WTC11 (cell line): ENCODE measurements at regions not wholly inside any gene's neighbourhood (a gene's known extent, or its start where the extent isn't known, plus 50 kb on each side); places are given as distances from the start of the nearest gene placed in this dataset.

Source experiments
- ATAC-seq: fragments of 200-7000 bp; cut with Tn5 transposase; 2 replicates; pipeline ENCODE4 v1.10.0; 2021; ENCODE audit warnings: mild to moderate bottlenecking, moderate library complexity
- CTCF ChIA-PET: fragments of 300-600 bp; sonication (Branson Sonifier 250); formaldehyde crosslinking; loops from one replicate; lab custom pipeline; 2021; ENCODE audit warnings: antibody characterized with exemption; lab: Charles Lee
- POLR2A ChIA-PET: fragments of 350-600 bp; sonication (Branson Sonifier 250); formaldehyde crosslinking; loops from one replicate; lab custom pipeline; 2021; ENCODE audit warnings: antibody characterized with exemption; lab: Charles Lee
- DNase-seq: peaks from one replicate; pipeline ENCODE4 v3.0.0; 2021; ENCODE audit warnings: low spot score
- H3K27ac Mint-ChIP-seq: 2 replicates; pipeline ENCODE4 v1.8.0; 2021; ENCODE audit warnings: mixed read lengths
- H3K27me3 Mint-ChIP-seq: 2 replicates; pipeline ENCODE4 v1.8.0; 2021; ENCODE audit warnings: low read depth, mild to moderate bottlenecking, moderate library complexity, mixed read lengths
- H3K36me3 Mint-ChIP-seq: 2 replicates; pipeline ENCODE4 v1.8.0; 2021; ENCODE audit warnings: mixed read lengths
- H3K4me1 Mint-ChIP-seq: 2 replicates; pipeline ENCODE4 v1.8.0; 2022; ENCODE audit warnings: mixed read lengths
- H3K4me3 Mint-ChIP-seq: 2 replicates; pipeline ENCODE4 v1.8.0; 2021; ENCODE audit warnings: mild to moderate bottlenecking, moderate library complexity, mixed read lengths
- H3K9me3 Mint-ChIP-seq: 2 replicates; pipeline ENCODE4 v1.8.0; 2021; ENCODE audit warnings: mixed read lengths
- FOXP1 ChIP-seq: sonication (generic); formaldehyde crosslinking; IDR thresholded peaks from 2 replicates; pipeline ENCODE4 v1.8.0; 2022; ENCODE audit warnings: missing genetic modification reagents, mild to moderate bottlenecking, moderate library complexity, borderline replicate concordance
- NFYB ChIP-seq: sonication (generic); formaldehyde crosslinking; conservative IDR thresholded peaks from 2 replicates; pipeline ENCODE4 v1.8.0; 2022; ENCODE audit warnings: low read depth, missing genetic modification reagents
- SP1 ChIP-seq: sonication (generic); formaldehyde crosslinking; conservative IDR thresholded peaks from 2 replicates; pipeline ENCODE4 v1.8.1; 2022; ENCODE audit warnings: missing genetic modification reagents
- TEAD1 ChIP-seq: sonication (generic); formaldehyde crosslinking; IDR thresholded peaks from 2 replicates; pipeline ENCODE4 v1.8.0; 2022; ENCODE audit warnings: mild to moderate bottlenecking, missing genetic modification reagents
- ZBTB21 ChIP-seq: sonication (generic); formaldehyde crosslinking; IDR thresholded peaks from 2 replicates; pipeline ENCODE4 v1.8.1; 2023; ENCODE audit warnings: mild to moderate bottlenecking, missing genetic modification reagents, borderline replicate concordance
- TF ChIP-seq, protein P1 (sequence below): sonication (generic); formaldehyde crosslinking; IDR thresholded peaks from 2 replicates; pipeline ENCODE4 v1.8.0; 2023; ENCODE audit warnings: missing genetic modification reagents
- TF ChIP-seq, protein P2 (sequence below): fragments of 250-450 bp; sonication (Bioruptor Pico); IDR thresholded peaks from 2 replicates; pipeline ENCODE4 v1.9.0; 2021; ENCODE audit warnings: moderate library complexity, mild to moderate bottlenecking, inconsistent platforms, borderline replicate concordance
- TF ChIP-seq, protein P3 (sequence below): sonication (generic); formaldehyde crosslinking; IDR thresholded peaks from 2 replicates; pipeline ENCODE4 v1.8.0; 2022; ENCODE audit warnings: mild to moderate bottlenecking, missing genetic modification reagents
- TF ChIP-seq, protein P4 (sequence below): sonication (generic); formaldehyde crosslinking; conservative IDR thresholded peaks from 2 replicates; pipeline ENCODE4 v1.8.1; 2023; ENCODE audit warnings: mild to moderate bottlenecking, low read depth, missing genetic modification reagents, moderate library complexity
- TF ChIP-seq, protein P5 (sequence below): sonication (generic); formaldehyde crosslinking; IDR thresholded peaks from 2 replicates; pipeline ENCODE4 v1.8.1; 2022; ENCODE audit warnings: low read depth, missing genetic modification reagents, borderline replicate concordance
- TF ChIP-seq, protein P6 (sequence below): sonication (generic); formaldehyde crosslinking; IDR thresholded peaks from 2 replicates; pipeline ENCODE4 v1.8.1; 2023; ENCODE audit warnings: mild to moderate bottlenecking, missing genetic modification reagents
- TF ChIP-seq, protein P7 (sequence below): fragments of 250-450 bp; sonication (Bioruptor Pico); IDR thresholded peaks from 2 replicates; pipeline ENCODE4 v1.9.0; 2021; ENCODE audit warnings: mild to moderate bottlenecking, borderline replicate concordance
- TF ChIP-seq, protein P8 (sequence below): fragments of 250-450 bp; sonication (Bioruptor Pico); IDR thresholded peaks from 2 replicates; pipeline ENCODE4 v1.9.0; 2021; ENCODE audit warnings: mild to moderate bottlenecking

DNA sequence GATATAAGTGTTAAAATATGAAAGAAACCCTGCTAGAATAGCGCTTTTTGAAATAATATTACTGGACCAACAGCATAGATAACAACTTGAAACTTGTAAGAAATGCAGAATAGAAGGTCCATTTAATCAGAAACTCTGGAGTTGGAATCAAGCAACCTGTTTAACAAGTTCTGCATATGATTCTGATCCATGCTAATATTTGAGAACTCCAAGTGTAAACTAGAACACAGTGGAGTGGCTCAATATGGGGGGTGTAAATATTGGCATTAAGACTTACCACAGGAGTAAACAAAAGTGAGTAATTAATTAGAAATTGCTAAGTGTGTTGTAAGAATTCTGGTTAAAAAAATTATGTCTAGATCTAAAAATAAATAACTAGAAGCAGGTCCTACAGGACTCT lies 151.2 kb downstream of the SLITRK1 start:
- Mint-ChIP-seq H3K4me1 (peaks cover 24% of the 10 kb centered on the region), H3K4me3 (no peak overlapping the region), H3K27me3 (no peaks in the 10 kb centered on the region), H3K27ac (no peak overlapping the region), H3K36me3 (no peaks in the 10 kb centered on the region), H3K9me3 (no peaks in the 10 kb centered on the region)
- ATAC-seq (no peak), DNase-seq (no peak)
- TF ChIP-seq, protein P1, sequence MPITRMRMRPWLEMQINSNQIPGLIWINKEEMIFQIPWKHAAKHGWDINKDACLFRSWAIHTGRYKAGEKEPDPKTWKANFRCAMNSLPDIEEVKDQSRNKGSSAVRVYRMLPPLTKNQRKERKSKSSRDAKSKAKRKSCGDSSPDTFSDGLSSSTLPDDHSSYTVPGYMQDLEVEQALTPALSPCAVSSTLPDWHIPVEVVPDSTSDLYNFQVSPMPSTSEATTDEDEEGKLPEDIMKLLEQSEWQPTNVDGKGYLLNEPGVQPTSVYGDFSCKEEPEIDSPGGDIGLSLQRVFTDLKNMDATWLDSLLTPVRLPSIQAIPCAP (CRISPR knock-in tag): no peak
- no peak for TF ChIP-seq NFYB
- TF ChIP-seq, protein P2, sequence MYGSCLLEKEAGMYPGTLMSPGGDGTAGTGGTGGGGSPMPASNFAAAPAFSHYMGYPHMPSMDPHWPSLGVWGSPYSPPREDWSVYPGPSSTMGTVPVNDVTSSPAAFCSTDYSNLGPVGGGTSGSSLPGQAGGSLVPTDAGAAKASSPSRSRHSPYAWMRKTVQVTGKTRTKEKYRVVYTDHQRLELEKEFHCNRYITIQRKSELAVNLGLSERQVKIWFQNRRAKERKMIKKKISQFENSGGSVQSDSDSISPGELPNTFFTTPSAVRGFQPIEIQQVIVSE: no peak
- no peak for TF ChIP-seq FOXP1
- no peak for TF ChIP-seq TEAD1 (CRISPR knock-in tag)
- TF ChIP-seq, protein P3, sequence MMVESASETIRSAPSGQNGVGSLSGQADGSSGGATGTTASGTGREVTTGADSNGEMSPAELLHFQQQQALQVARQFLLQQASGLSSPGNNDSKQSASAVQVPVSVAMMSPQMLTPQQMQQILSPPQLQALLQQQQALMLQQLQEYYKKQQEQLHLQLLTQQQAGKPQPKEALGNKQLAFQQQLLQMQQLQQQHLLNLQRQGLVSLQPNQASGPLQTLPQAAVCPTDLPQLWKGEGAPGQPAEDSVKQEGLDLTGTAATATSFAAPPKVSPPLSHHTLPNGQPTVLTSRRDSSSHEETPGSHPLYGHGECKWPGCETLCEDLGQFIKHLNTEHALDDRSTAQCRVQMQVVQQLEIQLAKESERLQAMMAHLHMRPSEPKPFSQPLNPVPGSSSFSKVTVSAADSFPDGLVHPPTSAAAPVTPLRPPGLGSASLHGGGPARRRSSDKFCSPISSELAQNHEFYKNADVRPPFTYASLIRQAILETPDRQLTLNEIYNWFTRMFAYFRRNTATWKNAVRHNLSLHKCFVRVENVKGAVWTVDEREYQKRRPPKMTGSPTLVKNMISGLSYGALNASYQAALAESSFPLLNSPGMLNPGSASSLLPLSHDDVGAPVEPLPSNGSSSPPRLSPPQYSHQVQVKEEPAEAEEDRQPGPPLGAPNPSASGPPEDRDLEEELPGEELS (CRISPR knock-in tag): no peak
- TF ChIP-seq, protein P4, sequence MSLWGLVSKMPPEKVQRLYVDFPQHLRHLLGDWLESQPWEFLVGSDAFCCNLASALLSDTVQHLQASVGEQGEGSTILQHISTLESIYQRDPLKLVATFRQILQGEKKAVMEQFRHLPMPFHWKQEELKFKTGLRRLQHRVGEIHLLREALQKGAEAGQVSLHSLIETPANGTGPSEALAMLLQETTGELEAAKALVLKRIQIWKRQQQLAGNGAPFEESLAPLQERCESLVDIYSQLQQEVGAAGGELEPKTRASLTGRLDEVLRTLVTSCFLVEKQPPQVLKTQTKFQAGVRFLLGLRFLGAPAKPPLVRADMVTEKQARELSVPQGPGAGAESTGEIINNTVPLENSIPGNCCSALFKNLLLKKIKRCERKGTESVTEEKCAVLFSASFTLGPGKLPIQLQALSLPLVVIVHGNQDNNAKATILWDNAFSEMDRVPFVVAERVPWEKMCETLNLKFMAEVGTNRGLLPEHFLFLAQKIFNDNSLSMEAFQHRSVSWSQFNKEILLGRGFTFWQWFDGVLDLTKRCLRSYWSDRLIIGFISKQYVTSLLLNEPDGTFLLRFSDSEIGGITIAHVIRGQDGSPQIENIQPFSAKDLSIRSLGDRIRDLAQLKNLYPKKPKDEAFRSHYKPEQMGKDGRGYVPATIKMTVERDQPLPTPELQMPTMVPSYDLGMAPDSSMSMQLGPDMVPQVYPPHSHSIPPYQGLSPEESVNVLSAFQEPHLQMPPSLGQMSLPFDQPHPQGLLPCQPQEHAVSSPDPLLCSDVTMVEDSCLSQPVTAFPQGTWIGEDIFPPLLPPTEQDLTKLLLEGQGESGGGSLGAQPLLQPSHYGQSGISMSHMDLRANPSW (CRISPR knock-in tag): no peak
- TF ChIP-seq SP1 (CRISPR knock-in tag): no peak
- TF ChIP-seq, protein P5, sequence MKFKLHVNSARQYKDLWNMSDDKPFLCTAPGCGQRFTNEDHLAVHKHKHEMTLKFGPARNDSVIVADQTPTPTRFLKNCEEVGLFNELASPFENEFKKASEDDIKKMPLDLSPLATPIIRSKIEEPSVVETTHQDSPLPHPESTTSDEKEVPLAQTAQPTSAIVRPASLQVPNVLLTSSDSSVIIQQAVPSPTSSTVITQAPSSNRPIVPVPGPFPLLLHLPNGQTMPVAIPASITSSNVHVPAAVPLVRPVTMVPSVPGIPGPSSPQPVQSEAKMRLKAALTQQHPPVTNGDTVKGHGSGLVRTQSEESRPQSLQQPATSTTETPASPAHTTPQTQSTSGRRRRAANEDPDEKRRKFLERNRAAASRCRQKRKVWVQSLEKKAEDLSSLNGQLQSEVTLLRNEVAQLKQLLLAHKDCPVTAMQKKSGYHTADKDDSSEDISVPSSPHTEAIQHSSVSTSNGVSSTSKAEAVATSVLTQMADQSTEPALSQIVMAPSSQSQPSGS (CRISPR knock-in tag): no peak
- TF ChIP-seq, protein P6, sequence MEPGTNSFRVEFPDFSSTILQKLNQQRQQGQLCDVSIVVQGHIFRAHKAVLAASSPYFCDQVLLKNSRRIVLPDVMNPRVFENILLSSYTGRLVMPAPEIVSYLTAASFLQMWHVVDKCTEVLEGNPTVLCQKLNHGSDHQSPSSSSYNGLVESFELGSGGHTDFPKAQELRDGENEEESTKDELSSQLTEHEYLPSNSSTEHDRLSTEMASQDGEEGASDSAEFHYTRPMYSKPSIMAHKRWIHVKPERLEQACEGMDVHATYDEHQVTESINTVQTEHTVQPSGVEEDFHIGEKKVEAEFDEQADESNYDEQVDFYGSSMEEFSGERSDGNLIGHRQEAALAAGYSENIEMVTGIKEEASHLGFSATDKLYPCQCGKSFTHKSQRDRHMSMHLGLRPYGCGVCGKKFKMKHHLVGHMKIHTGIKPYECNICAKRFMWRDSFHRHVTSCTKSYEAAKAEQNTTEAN (CRISPR knock-in tag): no peak
- TF ChIP-seq, protein P7, sequence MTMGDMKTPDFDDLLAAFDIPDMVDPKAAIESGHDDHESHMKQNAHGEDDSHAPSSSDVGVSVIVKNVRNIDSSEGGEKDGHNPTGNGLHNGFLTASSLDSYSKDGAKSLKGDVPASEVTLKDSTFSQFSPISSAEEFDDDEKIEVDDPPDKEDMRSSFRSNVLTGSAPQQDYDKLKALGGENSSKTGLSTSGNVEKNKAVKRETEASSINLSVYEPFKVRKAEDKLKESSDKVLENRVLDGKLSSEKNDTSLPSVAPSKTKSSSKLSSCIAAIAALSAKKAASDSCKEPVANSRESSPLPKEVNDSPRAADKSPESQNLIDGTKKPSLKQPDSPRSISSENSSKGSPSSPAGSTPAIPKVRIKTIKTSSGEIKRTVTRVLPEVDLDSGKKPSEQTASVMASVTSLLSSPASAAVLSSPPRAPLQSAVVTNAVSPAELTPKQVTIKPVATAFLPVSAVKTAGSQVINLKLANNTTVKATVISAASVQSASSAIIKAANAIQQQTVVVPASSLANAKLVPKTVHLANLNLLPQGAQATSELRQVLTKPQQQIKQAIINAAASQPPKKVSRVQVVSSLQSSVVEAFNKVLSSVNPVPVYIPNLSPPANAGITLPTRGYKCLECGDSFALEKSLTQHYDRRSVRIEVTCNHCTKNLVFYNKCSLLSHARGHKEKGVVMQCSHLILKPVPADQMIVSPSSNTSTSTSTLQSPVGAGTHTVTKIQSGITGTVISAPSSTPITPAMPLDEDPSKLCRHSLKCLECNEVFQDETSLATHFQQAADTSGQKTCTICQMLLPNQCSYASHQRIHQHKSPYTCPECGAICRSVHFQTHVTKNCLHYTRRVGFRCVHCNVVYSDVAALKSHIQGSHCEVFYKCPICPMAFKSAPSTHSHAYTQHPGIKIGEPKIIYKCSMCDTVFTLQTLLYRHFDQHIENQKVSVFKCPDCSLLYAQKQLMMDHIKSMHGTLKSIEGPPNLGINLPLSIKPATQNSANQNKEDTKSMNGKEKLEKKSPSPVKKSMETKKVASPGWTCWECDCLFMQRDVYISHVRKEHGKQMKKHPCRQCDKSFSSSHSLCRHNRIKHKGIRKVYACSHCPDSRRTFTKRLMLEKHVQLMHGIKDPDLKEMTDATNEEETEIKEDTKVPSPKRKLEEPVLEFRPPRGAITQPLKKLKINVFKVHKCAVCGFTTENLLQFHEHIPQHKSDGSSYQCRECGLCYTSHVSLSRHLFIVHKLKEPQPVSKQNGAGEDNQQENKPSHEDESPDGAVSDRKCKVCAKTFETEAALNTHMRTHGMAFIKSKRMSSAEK (CRISPR knock-in tag): no peak
- TF ChIP-seq, protein P8, sequence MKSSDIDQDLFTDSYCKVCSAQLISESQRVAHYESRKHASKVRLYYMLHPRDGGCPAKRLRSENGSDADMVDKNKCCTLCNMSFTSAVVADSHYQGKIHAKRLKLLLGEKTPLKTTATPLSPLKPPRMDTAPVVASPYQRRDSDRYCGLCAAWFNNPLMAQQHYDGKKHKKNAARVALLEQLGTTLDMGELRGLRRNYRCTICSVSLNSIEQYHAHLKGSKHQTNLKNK (CRISPR knock-in tag): no peak
- TF ChIP-seq ZBTB21: no peak
- CTCF ChIA-PET: no interaction called here
- POLR2A ChIA-PET: no interaction called here
